Bronchial epithelial cell (primary cell): ENCODE measurements at regions not wholly inside any gene's neighbourhood (a gene's known extent, or its start where the extent isn't known, plus 50 kb on each side); places are given as distances from the start of the nearest gene placed in this dataset.

Experiments
- DNase-seq: peaks from one replicate; pipeline ENCODE4 v3.0.0-alpha.2; 2010; ENCODE audit warnings: low read depth
- FAIRE-seq: peaks from 2 replicates; lab custom pipeline; 2011; peaks lifted over from hg19 to GRCh38; lab: Jason Lieb, UNC
- H3K27me3 ChIP-seq: 2 replicates; pipeline ENCODE4 v1.5.1; 2011; ENCODE audit warnings: low read length; ENCODE audit not compliant: control insufficient read depth, insufficient read depth
- H3K36me3 ChIP-seq: 2 replicates; pipeline ENCODE4 v1.5.1; 2011; ENCODE audit warnings: low read length; ENCODE audit not compliant: control insufficient read depth, insufficient read depth
- H3K4me3 ChIP-seq: 2 replicates; pipeline ENCODE4 v1.5.1; 2011; ENCODE audit warnings: mild to moderate bottlenecking, low read depth, low read length, control low read depth
- TF ChIP-seq, protein P1 (sequence below): IDR thresholded peaks from 2 replicates; pipeline ENCODE4 v1.5.1; 2011; ENCODE audit warnings: mild to moderate bottlenecking, moderate library complexity, low read length, control low read depth, inconsistent platforms; ENCODE audit not compliant: insufficient read depth, severe bottlenecking

DNA sequence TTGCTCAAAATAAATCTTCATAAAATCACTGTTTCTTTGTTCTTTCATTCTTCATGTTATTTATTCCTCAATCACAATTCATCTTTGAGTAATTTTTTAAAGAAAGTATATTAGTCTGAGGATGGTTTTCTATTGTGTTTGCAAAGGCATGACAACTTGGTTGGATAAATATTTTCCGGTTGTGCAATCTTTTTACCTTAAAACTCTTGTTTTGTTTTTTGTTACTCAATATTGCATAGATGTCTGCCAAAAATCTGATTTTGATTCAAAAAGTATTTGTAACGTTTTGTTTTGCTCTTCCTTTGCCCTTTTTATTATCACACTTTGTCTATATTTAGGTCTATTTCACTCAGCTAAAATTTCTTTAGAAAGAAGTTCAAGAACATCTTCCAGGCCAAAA is 86.2 kb upstream of the SYT1 start:
- TF ChIP-seq, protein P1, sequence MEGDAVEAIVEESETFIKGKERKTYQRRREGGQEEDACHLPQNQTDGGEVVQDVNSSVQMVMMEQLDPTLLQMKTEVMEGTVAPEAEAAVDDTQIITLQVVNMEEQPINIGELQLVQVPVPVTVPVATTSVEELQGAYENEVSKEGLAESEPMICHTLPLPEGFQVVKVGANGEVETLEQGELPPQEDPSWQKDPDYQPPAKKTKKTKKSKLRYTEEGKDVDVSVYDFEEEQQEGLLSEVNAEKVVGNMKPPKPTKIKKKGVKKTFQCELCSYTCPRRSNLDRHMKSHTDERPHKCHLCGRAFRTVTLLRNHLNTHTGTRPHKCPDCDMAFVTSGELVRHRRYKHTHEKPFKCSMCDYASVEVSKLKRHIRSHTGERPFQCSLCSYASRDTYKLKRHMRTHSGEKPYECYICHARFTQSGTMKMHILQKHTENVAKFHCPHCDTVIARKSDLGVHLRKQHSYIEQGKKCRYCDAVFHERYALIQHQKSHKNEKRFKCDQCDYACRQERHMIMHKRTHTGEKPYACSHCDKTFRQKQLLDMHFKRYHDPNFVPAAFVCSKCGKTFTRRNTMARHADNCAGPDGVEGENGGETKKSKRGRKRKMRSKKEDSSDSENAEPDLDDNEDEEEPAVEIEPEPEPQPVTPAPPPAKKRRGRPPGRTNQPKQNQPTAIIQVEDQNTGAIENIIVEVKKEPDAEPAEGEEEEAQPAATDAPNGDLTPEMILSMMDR, result no peak
- no peaks in the 10 kb centered on the region for H3K36me3 ChIP-seq
- FAIRE-seq (no peak), DNase-seq (peak; percentile 4)
- no peaks in the 10 kb centered on the region for H3K27me3 ChIP-seq
- no peak overlapping the region for H3K4me3 ChIP-seq

GRCh38 chr12:78787576-78787975 is 77.0 kb upstream of the SYT1 start:
- TF ChIP-seq, protein P1, result no peak

GRCh38 chr12:78790148-78790547 is 74.4 kb upstream of the SYT1 start:
- H3K4me3 ChIP-seq, result no peak overlapping the region
- no peak for FAIRE-seq
- TF ChIP-seq, protein P1, result no peak
- H3K36me3 ChIP-seq, result no peaks in the 10 kb centered on the region
- no peaks in the 10 kb centered on the region for H3K27me3 ChIP-seq
- no peak for DNase-seq

More at GRCh38 chr12:78787576-78787975, 77.0 kb upstream of the SYT1 start:
- H3K27me3 ChIP-seq, result no peaks in the 10 kb centered on the region
- no peak overlapping the region for H3K4me3 ChIP-seq
- FAIRE-seq (no peak), DNase-seq (no peak)
- H3K36me3 ChIP-seq, result no peaks in the 10 kb centered on the region

DNA sequence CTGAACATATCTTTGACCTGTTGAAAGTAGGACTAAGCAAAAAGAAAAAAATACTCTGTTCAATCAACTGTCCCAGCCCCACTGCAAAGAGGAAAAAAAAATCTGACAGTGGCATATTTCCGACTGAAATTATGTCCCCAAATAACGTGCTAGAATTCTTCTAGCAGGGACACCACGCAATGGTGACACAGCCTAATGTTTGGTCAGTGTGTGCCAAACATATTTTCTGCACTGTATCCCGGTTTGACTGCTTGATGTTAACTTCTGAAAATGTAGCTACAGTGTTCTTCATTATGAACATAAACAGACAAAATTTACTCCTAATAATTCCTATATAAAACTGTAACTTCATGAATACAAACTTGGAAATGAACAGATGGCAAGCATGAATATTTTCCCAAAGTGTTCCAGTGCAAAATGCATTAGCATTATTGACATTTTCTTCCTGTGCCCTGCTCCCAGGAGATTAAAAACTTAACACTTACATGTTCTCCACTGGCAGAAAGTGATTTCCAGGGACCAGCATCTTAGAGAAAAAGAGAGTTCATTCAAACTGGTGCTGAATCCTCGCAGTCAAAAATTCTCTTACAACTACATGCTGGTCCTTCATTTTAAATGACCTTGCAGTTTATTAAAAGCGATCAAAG is 72.4 kb upstream of the SYT1 start:
- FAIRE-seq (no peak), DNase-seq (no peak)
- no peaks in the 10 kb centered on the region for H3K27me3 ChIP-seq
- no peaks in the 10 kb centered on the region for H3K36me3 ChIP-seq
- TF ChIP-seq, protein P1, result no peak
- no peak overlapping the region for H3K4me3 ChIP-seq

- no peaks in the 10 kb centered on the region for H3K36me3 ChIP-seq
- FAIRE-seq, result no peak
- no peak for DNase-seq
Measured at GRCh38 chr12:78793491-78793890, 71.1 kb upstream of the SYT1 start.

More at GRCh38 chr12:78793491-78793890, 71.1 kb upstream of the SYT1 start:
- Histone ChIP-seq H3K27me3 (no peaks in the 10 kb centered on the region), H3K4me3 (no peak overlapping the region)
- TF ChIP-seq, protein P1, result no peak
